ENCODE measurements at regions not wholly inside any gene's neighbourhood (a gene's known extent, or its start where the extent isn't known, plus 50 kb on each side); places are given as distances from the start of the nearest gene placed in this dataset.

DNA sequence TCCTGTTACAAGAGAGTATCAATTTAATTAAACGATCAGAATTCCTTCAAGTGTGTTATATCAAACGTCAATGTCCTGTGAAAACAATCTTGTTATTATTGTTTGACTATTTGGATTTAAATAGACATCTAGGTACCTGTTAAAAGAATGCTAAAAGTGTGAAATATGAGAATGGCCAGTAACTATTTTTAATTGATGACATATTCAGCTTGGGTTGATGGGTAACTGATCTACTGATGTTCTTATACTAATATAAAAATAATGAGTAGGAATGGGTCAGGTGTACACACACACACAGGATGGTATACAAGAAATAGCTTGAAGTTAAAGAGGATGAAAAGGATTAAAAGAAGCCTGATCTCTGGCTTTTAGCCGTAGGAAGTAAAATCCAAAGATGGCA is 146.0 kb downstream of the SLC38A4 start:
- no peak for TF ChIP-seq EZH2 (IDR thresholded peaks at IDR 0.05; ENCODE audit: borderline replicate concordance, low read depth, low read length, poor library complexity, severe bottlenecking)
- TF ChIP-seq, protein P1, sequence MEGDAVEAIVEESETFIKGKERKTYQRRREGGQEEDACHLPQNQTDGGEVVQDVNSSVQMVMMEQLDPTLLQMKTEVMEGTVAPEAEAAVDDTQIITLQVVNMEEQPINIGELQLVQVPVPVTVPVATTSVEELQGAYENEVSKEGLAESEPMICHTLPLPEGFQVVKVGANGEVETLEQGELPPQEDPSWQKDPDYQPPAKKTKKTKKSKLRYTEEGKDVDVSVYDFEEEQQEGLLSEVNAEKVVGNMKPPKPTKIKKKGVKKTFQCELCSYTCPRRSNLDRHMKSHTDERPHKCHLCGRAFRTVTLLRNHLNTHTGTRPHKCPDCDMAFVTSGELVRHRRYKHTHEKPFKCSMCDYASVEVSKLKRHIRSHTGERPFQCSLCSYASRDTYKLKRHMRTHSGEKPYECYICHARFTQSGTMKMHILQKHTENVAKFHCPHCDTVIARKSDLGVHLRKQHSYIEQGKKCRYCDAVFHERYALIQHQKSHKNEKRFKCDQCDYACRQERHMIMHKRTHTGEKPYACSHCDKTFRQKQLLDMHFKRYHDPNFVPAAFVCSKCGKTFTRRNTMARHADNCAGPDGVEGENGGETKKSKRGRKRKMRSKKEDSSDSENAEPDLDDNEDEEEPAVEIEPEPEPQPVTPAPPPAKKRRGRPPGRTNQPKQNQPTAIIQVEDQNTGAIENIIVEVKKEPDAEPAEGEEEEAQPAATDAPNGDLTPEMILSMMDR (conservative IDR thresholded peaks at IDR 0.05; ENCODE audit: low read depth, low read length): no peak
- H3K9me3 ChIP-seq (ENCODE audit: low read depth, low read length, poor library complexity, severe bottlenecking): no peaks in the 10 kb centered on the region
- POLR2A ChIA-PET (ENCODE audit: low non-redundant PET): no interaction called here
- no peak overlapping the region for H3K27ac ChIP-seq (ENCODE audit: low read depth, low read length, poor library complexity, severe bottlenecking)
- H3K36me3 ChIP-seq (ENCODE audit: insufficient read depth, low read length, poor library complexity, severe bottlenecking): no peaks in the 10 kb centered on the region
- H3K4me3 ChIP-seq (ENCODE audit: low read depth, low read length, poor library complexity, severe bottlenecking): no peak overlapping the region
- no peaks in the 10 kb centered on the region for H3K27me3 ChIP-seq (replicated peaks; ENCODE audit: insufficient read depth, low read depth, low read length, poor library complexity)
- DNase-seq (ENCODE audit: low spot score): no peak
- CTCF ChIA-PET: no interaction called here
- BruUV-seq (replicated peaks): no TSS peak
- intact Hi-C loops (cut with micrococcal nuclease; ENCODE audit: unreplicated experiment): loop anchor here (2.0 to 5.0 kb wide), 5 partner anchors 253 to 607 kb away; no protein-coding TSS in a partner anchor
- H3K4me1 ChIP-seq (ENCODE audit: insufficient read depth, low read length, poor library complexity, severe bottlenecking): peaks cover 21% of the 10 kb centered on the region

DNA sequence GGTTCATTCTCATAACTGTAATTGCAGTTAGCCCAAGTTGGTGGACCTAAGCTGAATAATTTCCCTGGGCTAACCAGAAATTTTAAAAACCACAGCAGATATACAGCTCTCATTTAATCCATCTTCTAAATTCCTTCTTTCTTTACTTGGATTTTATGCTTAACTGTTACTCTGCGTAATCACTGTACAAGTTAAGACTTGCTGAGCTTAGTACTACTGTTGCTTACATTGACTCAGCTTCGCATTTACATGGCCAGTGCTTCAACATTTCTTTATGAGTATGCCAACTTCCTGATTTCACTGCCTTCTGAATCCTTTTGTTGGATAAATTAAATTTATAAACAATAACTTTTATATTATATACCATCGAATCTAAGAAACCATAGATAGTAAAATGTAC is 147.4 kb downstream of the SLC38A4 start:
- no peaks in the 10 kb centered on the region for H3K36me3 ChIP-seq (ENCODE audit: insufficient read depth, low read length, poor library complexity, severe bottlenecking)
- no peak overlapping the region for H3K27ac ChIP-seq (ENCODE audit: low read depth, low read length, poor library complexity, severe bottlenecking)
- no TSS peak for BruUV-seq (replicated peaks)
- TF ChIP-seq, protein P1 (conservative IDR thresholded peaks at IDR 0.05; ENCODE audit: low read depth, low read length): no peak
- DNase-seq (ENCODE audit: low spot score): no peak
- intact Hi-C loops (cut with micrococcal nuclease; ENCODE audit: unreplicated experiment): loop anchor here (5.0 kb wide), 4 partner anchors 254 to 606 kb away; no protein-coding TSS in a partner anchor
- POLR2A ChIA-PET (ENCODE audit: low non-redundant PET): no interaction called here
- H3K27me3 ChIP-seq (replicated peaks; ENCODE audit: insufficient read depth, low read depth, low read length, poor library complexity): no peaks in the 10 kb centered on the region
- H3K9me3 ChIP-seq (ENCODE audit: low read depth, low read length, poor library complexity, severe bottlenecking): no peaks in the 10 kb centered on the region
- CTCF ChIA-PET: no interaction called here
- no peak overlapping the region for H3K4me3 ChIP-seq (ENCODE audit: low read depth, low read length, poor library complexity, severe bottlenecking)
- H3K4me1 ChIP-seq (ENCODE audit: insufficient read depth, low read length, poor library complexity, severe bottlenecking): peaks cover 21% of the 10 kb centered on the region

DNA sequence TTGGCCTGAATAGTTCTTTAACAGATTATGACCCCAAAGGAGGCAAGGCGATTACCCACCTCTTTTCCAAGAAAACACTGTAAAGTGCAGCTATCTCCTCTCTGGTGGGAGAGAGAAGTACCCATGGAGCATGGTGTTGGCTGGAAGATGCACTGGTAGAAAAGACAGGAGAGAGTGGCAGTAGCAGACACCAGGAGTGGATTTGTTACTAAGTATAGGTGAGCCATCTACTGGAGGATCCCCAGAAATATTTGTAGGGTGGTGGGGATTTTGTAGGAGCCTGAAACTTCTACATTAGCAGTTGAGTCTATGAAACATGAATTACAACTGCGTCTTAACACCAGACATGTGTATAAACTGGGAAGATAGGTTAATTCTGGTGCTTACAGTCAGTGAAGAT is 148.0 kb downstream of the SLC38A4 start:
- DNase-seq (ENCODE audit: low spot score): peak; percentile 60
- ChIA-PET CTCF (no interaction called here), POLR2A (ENCODE audit: low non-redundant PET) (interaction anchor here (0.6 kb wide), 1 partner anchor 129 kb away, joined by 3 read pairs; no protein-coding TSS in a partner anchor)
- Histone ChIP-seq H3K27ac (ENCODE audit: low read depth, low read length, poor library complexity, severe bottlenecking) (peak overlapping the region; percentile 19), H3K27me3 (replicated peaks; ENCODE audit: insufficient read depth, low read depth, low read length, poor library complexity) (no peaks in the 10 kb centered on the region), H3K4me1 (ENCODE audit: insufficient read depth, low read length, poor library complexity, severe bottlenecking) (peaks cover 21% of the 10 kb centered on the region), H3K9me3 (ENCODE audit: low read depth, low read length, poor library complexity, severe bottlenecking) (no peaks in the 10 kb centered on the region), H3K4me3 (ENCODE audit: low read depth, low read length, poor library complexity, severe bottlenecking) (no peak overlapping the region), H3K36me3 (ENCODE audit: insufficient read depth, low read length, poor library complexity, severe bottlenecking) (no peaks in the 10 kb centered on the region)
- BruUV-seq (replicated peaks): no TSS peak
- intact Hi-C loops (cut with micrococcal nuclease; ENCODE audit: unreplicated experiment): loop anchor here (2.0 to 5.0 kb wide), 6 partner anchors 255 to 605 kb away; no protein-coding TSS in a partner anchor
- TF ChIP-seq EZH2 (IDR thresholded peaks at IDR 0.05; ENCODE audit: borderline replicate concordance, low read depth, low read length, poor library complexity, severe bottlenecking): no peak
- TF ChIP-seq, protein P1 (conservative IDR thresholded peaks at IDR 0.05; ENCODE audit: low read depth, low read length): peak; percentile 49; the same call in 1 of the 2 replicates
